Keratinocyte (primary cell): ENCODE measurements at regions not wholly inside any gene's neighbourhood (a gene's known extent, or its start where the extent isn't known, plus 50 kb on each side); places are given as distances from the start of the nearest gene placed in this dataset.

Source experiments
- EZH2 ChIP-seq: IDR thresholded peaks from one replicate; pipeline ENCODE4 v1.6.1; 2012; ENCODE audit warnings: inconsistent platforms, mild to moderate bottlenecking, low read length, moderate library complexity
- TF ChIP-seq, protein P1 (sequence below), 3 experiments: IDR thresholded peaks in 1 of 3; conservative IDR thresholded peaks in 1 of 3; optimal IDR thresholded peaks in 1 of 3; 2 replicates in 2 of 3; 3 replicates in 1 of 3; pipeline versions ENCODE3 to v1.5.1; 2011; ENCODE audit warnings: low read length in 3 of 3, mild to moderate bottlenecking in 3 of 3, moderate library complexity in 2 of 3, control low read depth in 1 of 3, inconsistent platforms in 1 of 3; ENCODE audit not compliant: insufficient read depth in 2 of 3; ENCODE audit errors: extremely low read depth in 1 of 3

DNA sequence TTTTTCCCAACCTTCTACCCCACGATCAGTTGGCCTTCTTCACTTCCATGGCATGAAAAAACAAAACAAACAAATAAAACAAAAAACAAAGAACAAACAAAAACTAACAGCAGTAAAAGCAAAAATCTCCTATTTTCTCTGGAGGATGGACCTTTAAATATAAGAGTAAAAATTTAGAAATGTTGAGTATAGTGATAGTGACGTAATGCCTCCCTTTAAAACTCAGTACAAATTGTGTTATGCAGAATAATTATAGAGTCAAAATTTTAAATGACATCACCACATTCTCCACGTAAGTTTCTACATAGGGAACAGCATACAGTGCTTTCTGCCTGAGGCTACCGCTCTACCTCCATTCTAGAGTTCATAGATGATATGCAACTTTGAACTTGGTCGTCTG lies 2156.4 kb downstream of the PCDH7 start:
- TF ChIP-seq, protein P1, sequence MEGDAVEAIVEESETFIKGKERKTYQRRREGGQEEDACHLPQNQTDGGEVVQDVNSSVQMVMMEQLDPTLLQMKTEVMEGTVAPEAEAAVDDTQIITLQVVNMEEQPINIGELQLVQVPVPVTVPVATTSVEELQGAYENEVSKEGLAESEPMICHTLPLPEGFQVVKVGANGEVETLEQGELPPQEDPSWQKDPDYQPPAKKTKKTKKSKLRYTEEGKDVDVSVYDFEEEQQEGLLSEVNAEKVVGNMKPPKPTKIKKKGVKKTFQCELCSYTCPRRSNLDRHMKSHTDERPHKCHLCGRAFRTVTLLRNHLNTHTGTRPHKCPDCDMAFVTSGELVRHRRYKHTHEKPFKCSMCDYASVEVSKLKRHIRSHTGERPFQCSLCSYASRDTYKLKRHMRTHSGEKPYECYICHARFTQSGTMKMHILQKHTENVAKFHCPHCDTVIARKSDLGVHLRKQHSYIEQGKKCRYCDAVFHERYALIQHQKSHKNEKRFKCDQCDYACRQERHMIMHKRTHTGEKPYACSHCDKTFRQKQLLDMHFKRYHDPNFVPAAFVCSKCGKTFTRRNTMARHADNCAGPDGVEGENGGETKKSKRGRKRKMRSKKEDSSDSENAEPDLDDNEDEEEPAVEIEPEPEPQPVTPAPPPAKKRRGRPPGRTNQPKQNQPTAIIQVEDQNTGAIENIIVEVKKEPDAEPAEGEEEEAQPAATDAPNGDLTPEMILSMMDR (optimal IDR thresholded peaks at IDR 0.05 in 1 of 3, IDR thresholded peaks at IDR 0.05 in 1 of 3, conservative IDR thresholded peaks at IDR 0.05 in 1 of 3; ENCODE audit: extremely low read depth in 1 of 3, insufficient read depth in 2 of 3, low read length in 3 of 3), result no peak
- no peak for TF ChIP-seq EZH2
